HG03442 (cell line): ENCODE measurements at regions not wholly inside any gene's neighbourhood (a gene's known extent, or its start where the extent isn't known, plus 50 kb on each side); places are given as distances from the start of the nearest gene placed in this dataset.
"Not testable (repeated sequence)": the region's sequence is repeated elsewhere in the genome, so short reads cannot be mapped to it uniquely, and the experiment has no call there.

Source experiments
- ATAC-seq: cut with Tn5 transposase; IDR thresholded peaks from one replicate; pipeline ENCODE4 v1.9.1; 2021; ENCODE audit warnings: mild to moderate bottlenecking, moderate library complexity; ENCODE audit not compliant: unreplicated experiment

DNA sequence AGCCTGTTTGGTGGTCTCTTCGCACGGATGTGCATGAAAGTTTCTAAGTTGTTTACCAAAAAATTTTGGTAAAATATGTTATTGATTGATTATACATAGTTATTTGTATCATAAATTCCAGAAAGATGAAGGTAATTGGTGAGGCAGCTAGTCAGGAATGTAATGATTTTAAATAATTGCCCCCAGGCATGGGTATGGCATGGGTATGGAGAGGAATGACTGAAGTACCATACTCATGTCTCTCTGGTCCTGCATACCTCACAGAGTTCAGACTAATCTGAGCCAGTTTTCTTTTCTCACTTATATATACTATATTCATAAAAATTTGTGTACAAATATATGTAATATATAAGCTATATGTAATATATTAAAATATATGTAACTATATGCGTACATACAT, 329.0 kb upstream of the TECRL start:
- no peak for ATAC-seq

DNA sequence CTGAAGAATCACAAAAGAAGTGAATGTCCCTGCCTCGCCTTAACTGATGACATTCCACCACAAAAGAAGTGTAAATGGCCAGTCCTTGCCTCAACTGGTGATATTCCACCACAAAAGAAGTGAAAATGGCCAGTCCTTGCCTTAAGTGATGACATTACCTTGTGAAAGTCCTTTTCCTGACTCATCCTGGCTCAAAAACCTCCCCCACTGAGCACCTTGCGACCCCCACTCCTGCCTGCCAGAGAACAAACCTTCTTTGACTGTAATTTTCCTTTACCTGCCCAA, 328.5 kb upstream of the TECRL start:
- not testable (repeated sequence) for ATAC-seq

DNA sequence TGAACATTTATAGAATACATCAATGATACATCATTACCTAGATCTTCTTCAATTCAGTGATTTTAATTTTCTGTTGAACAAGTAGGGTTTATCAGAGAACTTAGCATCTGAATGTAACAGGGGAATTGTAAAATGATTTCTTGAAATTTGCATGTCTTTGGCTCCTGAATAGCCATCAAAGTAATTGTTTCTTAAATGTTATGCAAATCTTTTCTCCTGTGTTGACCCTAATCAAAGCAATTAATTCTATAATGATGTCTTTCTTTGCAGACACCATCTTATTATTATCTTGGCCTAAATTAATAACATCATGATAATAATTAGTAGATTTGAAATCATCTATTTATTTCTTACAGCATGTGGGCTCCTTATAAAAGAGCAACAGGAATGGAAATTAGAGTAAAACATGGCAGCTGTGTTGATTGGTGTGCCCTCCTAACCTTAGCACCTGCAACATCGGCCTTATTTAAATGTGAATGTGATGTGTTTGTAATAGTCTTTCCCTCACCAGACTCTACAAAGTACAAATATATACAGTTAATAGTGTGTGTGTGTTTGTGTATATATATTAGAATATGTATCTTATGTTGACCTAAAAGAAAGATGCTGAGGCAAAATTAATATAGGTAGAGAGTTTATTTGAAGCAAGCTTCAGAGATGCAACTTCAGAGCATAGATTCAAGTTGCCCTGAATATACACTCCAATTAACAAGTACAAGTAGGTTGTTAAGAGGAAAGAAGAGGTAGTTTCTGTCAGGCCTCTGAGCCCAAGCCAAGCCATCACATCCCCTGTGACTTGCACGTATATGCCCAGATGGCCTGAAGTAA, 328.0 kb upstream of the TECRL start:
- ATAC-seq: no peak

DNA sequence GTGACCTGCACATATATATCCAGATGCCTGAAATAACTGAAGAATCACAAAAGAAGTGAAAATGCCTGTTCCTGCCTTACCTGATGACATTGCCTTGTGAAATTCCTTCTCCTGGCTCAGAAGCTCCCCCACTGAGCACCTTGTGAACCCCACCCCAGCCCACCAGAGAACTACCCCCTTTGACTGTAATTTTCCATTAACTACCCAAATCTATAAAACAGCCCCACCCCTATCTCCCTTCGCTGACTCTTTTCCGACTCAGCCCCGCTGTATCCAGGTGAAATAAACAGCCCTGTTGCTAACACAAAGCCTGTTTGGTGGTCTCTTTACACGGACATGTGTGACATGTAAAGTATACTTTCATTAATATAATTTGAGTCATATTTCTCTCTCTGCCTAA, 320.3 kb upstream of the TECRL start:
- ATAC-seq: no peak

DNA sequence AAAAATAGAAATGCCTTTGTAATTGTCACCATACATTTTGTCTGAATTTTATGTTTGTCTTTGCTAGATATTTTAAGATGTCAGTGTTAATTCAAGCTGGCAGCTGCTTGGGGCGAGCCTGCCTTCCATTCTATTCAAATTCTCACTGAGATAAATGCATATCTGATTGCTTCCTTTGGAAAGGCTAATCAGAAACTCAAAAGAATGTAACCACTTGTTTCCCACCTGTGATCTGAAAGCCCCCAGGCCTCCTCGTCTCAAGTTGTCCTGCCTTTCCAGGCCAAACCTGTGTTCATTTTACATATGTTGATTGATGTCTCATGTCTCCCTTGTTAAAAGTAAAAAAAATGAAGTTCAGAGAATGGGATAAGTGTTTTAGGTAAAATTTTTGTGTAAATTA, 318.7 kb upstream of the TECRL start:
- ATAC-seq: no peak

DNA sequence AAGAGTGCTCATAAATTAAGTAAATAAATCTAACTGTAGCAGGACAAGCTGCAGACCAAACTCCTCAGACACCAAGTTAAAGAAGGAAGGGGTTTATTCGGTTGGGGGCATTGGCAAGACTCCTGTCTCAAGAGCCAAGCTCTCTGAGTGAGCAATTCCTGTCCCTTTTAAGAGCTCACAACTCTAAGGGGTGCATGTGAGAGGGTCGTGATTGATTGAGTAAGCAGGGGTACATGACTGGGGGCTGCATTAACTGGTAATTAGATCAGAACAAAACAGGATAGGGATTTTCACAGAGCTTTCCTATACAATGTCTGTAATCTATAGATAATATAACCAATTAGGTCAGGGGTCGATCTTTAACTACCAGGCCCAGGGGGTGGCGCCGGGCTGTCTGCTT, 318.1 kb upstream of the TECRL start:
- ATAC-seq: not testable (repeated sequence)

DNA sequence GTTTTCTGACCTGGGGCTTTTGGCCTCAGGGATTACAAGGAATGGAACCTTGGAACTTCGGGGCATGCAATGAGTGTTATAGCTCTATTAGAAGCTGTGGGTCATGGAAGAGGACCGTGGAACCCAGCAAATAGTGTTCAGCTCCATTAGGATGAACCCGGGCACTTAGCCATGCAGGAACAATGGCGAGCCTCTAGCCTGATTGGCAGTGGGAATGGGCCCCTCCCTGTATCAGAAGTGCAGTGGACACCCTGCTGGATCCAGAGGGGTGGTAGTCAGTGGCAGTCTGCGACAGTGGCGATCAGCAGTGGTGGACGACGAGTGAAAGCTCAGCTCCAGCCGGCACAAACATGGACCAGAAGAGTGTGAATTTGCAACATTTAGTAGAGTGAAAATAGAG, 315.4 kb upstream of the TECRL start:
- ATAC-seq: no peak

DNA sequence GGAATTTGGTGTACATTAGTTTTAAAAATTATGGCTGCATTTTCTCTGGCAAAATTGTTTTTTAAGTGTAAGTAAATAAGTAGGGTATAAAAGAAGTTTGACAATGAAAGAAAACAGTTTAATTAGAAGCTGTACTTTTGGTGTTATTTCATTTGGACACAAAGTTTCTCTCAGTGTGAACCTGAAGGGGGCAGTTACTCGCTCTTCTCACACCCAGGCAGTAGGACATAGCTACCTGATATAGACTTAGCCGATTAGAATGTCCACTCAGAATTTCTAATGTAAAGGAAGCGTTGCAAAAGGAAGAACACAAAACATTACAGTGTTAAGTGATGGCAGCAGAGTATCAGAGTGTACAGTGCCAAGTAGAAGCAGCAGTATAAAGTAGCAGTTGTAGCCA, 311.9 kb upstream of the TECRL start:
- no peak for ATAC-seq

DNA sequence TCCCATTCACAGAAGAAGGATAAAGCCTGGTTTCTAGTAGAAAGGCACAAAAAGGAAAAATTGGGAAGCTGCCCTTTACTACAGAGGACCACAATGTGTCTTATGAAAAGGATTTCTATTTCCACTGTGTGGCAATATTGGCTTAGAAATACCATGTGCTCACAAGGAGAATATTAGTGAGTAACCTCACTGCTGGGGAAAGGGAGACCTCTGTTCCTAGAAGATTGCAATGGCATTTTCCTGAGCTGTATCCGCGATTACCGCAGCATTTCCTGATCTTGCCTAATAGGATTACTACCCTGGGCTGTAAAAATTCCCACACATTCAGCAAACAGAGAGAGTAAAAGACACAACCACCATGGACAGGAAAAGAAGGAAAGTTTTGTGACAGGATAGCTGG, 308.8 kb upstream of the TECRL start:
- ATAC-seq: no peak

DNA sequence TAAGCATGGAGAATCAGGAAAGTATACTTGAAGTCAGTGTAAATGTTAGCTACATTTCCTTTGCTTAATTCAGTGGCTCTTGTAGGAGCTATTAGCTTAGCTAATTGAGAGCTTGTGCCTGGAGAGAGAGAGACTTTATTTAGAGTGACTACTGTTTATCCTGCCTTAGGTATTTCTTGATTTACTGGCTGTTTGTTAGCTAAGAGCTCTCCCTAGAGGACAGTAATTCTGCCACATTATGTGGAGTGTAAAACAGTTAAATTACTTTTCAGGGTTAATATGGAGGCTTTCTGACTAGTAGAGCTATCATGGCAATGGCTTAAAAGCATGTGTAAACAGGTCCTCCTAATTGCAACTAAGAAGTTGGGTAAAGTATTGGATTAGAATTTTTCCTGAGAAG, 306.5 kb upstream of the TECRL start:
- no peak for ATAC-seq

DNA sequence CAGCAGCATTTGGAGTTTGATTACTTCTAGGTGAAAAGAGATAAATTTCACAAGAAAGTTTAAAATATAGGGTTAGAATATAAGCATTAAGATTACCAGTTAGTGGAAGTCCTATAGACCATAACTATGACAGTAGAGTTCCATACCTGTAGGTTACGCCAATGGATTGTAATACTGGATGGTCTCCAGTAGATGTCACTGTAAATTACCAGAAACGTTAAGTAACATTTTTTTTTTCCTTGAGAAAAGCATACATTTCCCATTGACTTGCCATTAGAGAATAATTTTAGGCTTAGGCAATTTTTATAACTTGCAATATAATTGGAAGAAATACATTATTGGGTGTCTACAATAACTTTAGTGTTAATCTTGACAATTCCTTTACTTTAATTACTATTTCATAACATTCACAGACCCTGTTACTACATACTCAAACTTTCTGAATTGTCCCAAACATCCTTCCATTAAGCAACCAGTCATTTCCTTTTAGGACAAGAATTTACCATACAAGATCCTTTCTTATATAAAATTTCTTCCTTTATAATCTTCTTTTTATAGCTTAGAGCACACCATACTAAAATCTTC, 304.1 kb upstream of the TECRL start:
- peak; percentile 74 for ATAC-seq

DNA sequence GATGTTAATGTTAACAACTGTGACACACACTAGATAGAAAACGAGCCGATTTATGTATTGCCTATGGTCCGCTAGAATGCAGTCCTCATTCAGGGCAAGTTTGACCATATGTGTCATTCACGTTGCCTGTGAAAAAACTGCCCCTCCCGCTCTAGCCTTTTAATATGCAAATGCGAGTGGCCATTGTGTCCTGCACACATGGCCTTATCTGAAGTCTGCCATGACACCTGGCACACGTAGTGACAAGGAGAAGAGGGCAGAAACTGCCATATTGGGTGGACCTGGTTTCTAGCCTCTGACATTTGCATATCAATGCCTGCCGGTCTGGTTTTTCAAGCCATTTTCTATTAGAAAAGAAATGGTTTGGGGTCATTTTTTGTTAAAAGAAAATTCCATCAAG, 303.3 kb upstream of the TECRL start:
- ATAC-seq: no peak

DNA sequence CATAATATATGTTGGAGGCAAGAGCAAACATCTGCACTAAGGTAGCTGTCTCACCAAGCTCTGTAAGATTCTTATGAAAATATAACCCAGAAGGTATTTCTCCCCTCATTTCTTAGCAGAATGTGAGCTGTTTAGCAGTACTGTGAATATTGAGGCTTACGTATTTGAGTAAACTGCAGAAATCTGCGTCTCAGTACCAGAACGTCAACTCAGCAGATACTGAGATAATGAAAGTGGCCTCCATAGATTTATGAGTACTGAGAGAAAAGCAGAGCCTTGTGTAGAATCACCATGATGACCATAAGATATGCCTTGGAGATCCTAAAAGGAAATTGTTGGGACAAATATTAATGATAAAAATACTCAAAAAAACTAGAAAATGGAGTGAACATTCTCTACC, 296.7 kb upstream of the TECRL start:
- no peak for ATAC-seq

DNA sequence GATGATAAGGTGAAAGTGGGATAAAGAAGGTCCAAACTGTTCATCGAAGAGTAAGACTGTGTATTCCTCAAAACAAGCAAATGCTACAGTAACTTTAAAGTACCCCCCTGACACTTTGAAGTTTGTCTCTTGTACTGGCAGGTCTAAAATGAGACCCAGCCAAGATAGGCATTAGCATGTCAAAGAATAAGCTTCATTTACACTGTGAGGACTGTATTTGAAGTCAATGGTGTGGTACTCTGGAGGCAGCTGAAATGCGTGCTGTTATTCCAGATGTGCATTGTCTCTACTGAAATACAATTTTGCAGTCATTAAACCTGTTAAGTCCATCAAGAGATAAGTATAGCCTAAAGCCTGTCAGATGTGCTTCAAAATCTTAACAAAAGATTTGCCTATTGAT, 288.9 kb upstream of the TECRL start:
- ATAC-seq: no peak

DNA sequence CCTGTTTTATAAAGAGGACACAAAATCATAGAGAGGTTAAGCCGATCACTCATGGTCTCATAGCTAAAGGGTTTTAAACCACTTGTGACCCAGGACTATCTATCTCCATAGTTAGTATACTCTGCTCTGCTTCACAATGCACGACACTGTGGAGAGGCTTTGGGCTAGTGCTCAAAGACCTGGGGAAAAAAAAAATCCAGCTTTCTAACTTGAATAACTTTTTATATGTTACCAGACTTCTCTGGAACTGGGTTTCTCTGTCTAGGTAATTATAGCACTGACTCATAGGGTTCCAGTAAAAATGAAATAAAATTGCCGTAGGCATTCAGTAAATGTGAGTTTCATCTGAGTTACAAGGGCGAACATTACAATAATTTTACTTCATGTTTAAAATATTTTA, 273.7 kb upstream of the TECRL start:
- ATAC-seq: no peak

DNA sequence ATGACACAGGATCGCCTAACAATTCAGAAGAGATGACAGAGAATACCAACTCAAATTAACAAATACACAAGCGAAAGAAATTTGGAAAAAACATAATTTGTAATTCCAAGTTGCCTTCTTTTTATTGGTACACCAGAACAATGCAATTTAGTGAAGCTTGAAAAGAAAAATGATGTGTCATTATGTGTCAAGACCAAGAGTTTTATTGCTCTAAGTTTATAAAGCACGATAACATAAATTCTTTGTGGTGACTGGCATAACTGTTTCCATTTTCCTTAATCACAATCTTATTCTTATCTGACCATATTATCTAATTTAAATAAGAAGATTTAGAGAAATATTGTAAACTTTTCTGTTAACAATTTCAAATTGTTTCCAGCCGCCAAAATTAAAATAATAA, 273.2 kb upstream of the TECRL start:
- ATAC-seq: no peak

DNA sequence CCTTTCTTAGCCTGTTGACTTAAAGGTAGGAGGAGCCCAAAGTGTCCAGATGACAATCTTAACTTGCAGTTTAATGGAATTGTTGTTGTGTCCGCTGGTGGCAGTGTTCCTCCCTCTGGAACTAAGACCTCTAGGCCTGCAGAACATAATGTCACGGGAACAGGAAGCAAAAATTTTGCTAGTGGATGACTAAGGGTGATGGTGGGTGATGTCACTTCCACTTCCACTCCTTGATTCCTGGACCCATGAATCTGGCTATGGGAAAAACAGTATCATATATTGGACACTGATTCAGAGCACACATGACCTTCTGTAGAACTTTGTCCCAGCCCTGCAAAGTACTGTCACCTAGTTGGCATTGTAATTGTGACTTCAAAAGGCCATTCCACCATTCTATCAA, 263.9 kb upstream of the TECRL start:
- ATAC-seq: not testable (repeated sequence)

DNA sequence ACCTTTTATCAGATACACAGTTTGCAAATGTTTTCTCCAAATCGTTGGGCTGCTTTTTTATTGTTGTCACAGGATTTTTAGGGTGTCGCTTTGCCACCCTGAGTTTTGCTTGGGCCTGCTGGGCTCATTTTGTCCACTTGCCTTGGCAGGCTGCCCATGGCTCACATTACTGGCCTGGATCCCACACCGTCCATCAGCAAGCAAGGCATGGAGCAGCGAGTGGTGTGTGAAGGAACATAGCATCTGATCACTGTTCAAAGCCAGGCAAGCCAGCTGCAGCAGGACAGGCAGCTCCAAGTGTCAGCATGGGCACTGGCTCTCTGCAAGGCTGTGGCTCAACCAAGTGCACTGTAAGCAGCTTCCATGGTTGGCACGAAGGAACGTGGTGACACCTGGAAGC, 261.4 kb upstream of the TECRL start:
- ATAC-seq: no peak

DNA sequence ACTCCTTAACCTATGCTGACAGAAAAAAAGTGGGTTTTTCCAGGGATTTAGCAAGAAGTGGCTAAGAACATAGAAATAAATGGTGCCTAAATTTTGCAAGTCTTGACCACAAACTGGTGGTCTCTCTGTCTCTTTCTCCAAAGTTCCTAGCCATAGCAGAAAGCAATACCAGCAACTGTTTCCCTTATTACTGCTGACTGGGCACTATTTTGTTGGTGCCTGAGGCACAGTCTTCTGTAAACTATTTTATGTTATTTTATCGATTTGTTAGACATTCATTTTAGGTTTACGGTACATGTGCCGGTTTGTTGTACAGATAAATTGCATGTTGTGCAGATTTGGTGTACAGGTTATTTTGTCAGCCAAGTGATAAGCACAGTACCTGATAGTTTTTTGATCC, 234.6 kb upstream of the TECRL start:
- no peak for ATAC-seq

DNA sequence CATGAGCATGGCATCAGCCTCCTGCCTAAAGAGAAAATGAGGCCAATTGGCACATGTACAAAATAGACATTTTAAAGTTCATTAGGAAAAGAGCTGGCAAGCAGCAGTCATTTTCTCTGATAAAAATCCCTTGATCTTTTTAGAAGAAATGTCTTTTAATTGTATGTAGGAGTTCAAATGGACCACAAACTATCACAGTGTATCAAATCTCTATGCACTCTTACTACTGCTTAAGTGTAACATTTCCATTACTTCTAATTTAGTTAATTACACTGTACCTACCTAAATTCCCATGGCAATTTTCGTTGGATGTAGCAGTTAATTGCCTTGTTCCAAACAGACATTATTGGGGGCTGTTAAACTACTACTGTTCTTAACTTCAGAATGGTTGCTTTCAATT, 233.7 kb upstream of the TECRL start:
- no peak for ATAC-seq

DNA sequence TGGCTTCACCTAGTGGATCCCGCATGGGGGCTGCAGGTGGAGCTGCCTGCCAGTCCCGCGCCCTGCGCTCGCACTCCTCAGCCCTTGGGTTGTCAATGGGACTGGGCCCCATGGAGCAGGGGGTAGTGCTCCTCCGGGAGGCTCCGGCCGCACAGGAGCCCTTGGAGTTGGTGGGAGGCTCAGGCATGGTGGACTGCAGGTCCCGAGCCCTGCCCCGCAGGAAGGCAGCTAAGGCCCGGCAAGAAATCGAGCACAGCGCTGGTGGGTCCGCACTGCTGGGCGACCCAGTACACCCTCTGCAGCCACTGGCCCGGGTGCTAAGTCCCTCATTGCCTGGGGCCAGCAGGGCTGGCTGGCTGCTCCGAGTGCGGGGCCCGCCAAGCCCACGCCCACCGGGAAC, 231.2 kb upstream of the TECRL start:
- ATAC-seq: not testable (repeated sequence)

DNA sequence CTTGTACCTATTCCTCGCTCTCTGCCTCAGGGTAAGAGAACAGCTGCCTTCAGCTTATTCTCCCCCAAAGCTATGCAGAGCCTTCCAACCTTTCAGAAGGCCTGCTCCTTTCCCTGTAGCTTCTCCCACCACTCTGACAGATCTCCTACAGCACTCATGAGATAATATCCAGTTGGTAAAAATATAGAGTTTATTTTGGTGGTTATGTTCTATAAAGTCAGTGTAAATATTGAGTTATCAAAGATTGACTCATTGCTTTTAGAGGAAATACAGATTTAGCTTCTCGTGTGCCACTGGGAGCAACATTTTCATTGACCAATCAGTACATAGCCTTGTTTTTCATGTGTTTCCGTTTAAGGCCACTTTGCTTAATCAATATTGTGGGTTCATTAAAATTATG, 216.2 kb upstream of the TECRL start:
- no peak for ATAC-seq

DNA sequence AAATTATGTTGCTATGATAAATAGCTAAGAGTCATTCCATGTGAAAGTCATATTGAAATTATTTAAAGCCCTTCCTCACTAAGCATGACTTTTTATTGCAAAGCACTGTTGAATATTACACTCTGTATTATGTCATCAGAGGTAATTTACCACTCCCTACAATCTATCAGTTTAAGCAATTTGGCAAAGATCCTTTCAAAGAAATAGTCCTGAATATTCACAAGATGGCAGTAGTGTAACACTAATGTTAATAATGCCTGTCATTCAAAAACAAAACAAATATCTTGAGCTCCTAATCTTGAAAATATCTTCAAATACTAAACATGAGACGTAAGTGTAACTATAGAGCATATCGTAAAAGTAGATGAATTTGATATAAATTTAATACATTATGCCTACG, 208.6 kb upstream of the TECRL start:
- ATAC-seq: no peak
